SU-DHL-6 (cell line): ENCODE measurements at regions not wholly inside any gene's neighbourhood (a gene's known extent, or its start where the extent isn't known, plus 50 kb on each side); places are given as distances from the start of the nearest gene placed in this dataset.

Source experiments
- H2AFZ ChIP-seq: fragments of 200-600 bp; sonication (generic); 2 replicates; pipeline ENCODE4 v1.6.1; 2014; ENCODE audit warnings: low read depth, mild to moderate bottlenecking, moderate library complexity, mixed read lengths, antibody characterized with exemption, low read length; ENCODE audit not compliant: severe bottlenecking
- H3F3A ChIP-seq: fragments of 200-600 bp; shearing (Covaris generic); 2 replicates; pipeline ENCODE4 v1.6.0; 2016; ENCODE audit warnings: antibody characterized with exemption, mild to moderate bottlenecking; ENCODE audit not compliant: insufficient read depth
- H3K27ac ChIP-seq: fragments of 200-600 bp; sonication (generic); 2 replicates; pipeline ENCODE4 v1.5.1; 2016; ENCODE audit warnings: low read depth, mild to moderate bottlenecking, low read length, moderate library complexity, mixed read lengths
- H3K27me3 ChIP-seq: fragments of 200-600 bp; sonication (generic), shearing (Covaris generic); 2 replicates; pipeline ENCODE4 v1.6.0; 2014; ENCODE audit warnings: mild to moderate bottlenecking, low read length
- H3K36me3 ChIP-seq: fragments of 200-600 bp; sonication (generic); 2 replicates; pipeline ENCODE4 v1.6.1; 2014; ENCODE audit warnings: mild to moderate bottlenecking, low read length, mixed read lengths
- H3K4me2 ChIP-seq: fragments of 300-600, 200-600 bp; shearing (Covaris generic), sonication (generic); 2 replicates; pipeline ENCODE4 v1.6.0; 2014; ENCODE audit warnings: low read length, low read depth, mild to moderate bottlenecking; ENCODE audit not compliant: poor library complexity, severe bottlenecking
- H3K4me3 ChIP-seq: fragments of 200-600 bp; sonication (generic); 2 replicates; pipeline ENCODE4 v1.5.1; 2014; ENCODE audit warnings: antibody characterized with exemption, low read length, mild to moderate bottlenecking, mixed read lengths; ENCODE audit not compliant: insufficient read depth, poor library complexity, severe bottlenecking
- H3K79me2 ChIP-seq: fragments of 200-600 bp; sonication (generic); 2 replicates; pipeline ENCODE4 v1.6.1; 2014; ENCODE audit warnings: mild to moderate bottlenecking, low read length, moderate library complexity; ENCODE audit not compliant: insufficient read depth
- H3K9ac ChIP-seq: fragments of 200-600 bp; sonication (generic); 2 replicates; pipeline ENCODE4 v1.7.0; 2014; ENCODE audit warnings: mild to moderate bottlenecking, low read length
- H3K9me2 ChIP-seq: fragments of 200-600 bp; sonication (generic); replicated peaks from 2 replicates; pipeline ENCODE4 v1.6.1; 2014; ENCODE audit warnings: low read length; ENCODE audit not compliant: insufficient read depth
- H3K9me3 ChIP-seq: fragments of 200-600 bp; sonication (generic); 2 replicates; pipeline ENCODE4 v1.6.1; 2014; ENCODE audit warnings: low read length, mixed read lengths; ENCODE audit not compliant: insufficient read depth
- H4K20me1 ChIP-seq: fragments of 200-600 bp; sonication (generic); 2 replicates; pipeline ENCODE4 v1.6.1; 2014; ENCODE audit warnings: low read depth, mild to moderate bottlenecking, antibody characterized with exemption, low read length, moderate library complexity, mixed read lengths
- CTCF ChIP-seq: fragments of 200-600 bp; sonication (generic); IDR thresholded peaks from one replicate; pipeline ENCODE4 v1.5.1; 2017; ENCODE audit warnings: antibody characterized with exemption, mild to moderate bottlenecking, low read length, moderate library complexity; ENCODE audit not compliant: insufficient read depth, poor library complexity, severe bottlenecking
- EZH2phosphoT487 ChIP-seq: fragments of 200-600 bp; sonication (generic), shearing (Covaris generic); conservative IDR thresholded peaks from 2 replicates; pipeline ENCODE4 v1.6.1; 2018; ENCODE audit warnings: mild to moderate bottlenecking, antibody characterized with exemption, low read length, moderate library complexity, mixed read lengths

- H2AFZ ChIP-seq: no peak overlapping the region
- no peaks in the 10 kb centered on the region for H4K20me1 ChIP-seq
- H3K9ac ChIP-seq: no peak overlapping the region
- H3K27me3 ChIP-seq: no peaks in the 10 kb centered on the region
- H3K36me3 ChIP-seq: no peaks in the 10 kb centered on the region
- H3K79me2 ChIP-seq: no peaks in the 10 kb centered on the region
- no peak for TF ChIP-seq EZH2phosphoT487
- no peak for TF ChIP-seq CTCF
- no peaks in the 10 kb centered on the region for H3K9me3 ChIP-seq
- no peaks in the 10 kb centered on the region for H3F3A ChIP-seq
- H3K4me3 ChIP-seq: no peak overlapping the region
- H3K9me2 ChIP-seq: no peaks in the 10 kb centered on the region
- H3K27ac ChIP-seq: no peak overlapping the region
- H3K4me2 ChIP-seq: no peak overlapping the region
These were observed 95.1 kb downstream of the DKK1 start for GRCh38 chr10:52409195-52409594.

GRCh38 chr10:52409928-52410327, 95.8 kb downstream of the DKK1 start:
- no peak overlapping the region for H3K4me3 ChIP-seq
- H3K27ac ChIP-seq: no peak overlapping the region
- no peaks in the 10 kb centered on the region for H3K9me3 ChIP-seq
- H2AFZ ChIP-seq: no peak overlapping the region
- H3K9ac ChIP-seq: no peak overlapping the region
- H3K9me2 ChIP-seq: no peaks in the 10 kb centered on the region
- H4K20me1 ChIP-seq: no peaks in the 10 kb centered on the region
- no peak overlapping the region for H3K4me2 ChIP-seq
- no peaks in the 10 kb centered on the region for H3K79me2 ChIP-seq
- H3K36me3 ChIP-seq: no peaks in the 10 kb centered on the region
- H3F3A ChIP-seq: no peaks in the 10 kb centered on the region
- no peak for TF ChIP-seq CTCF
- TF ChIP-seq EZH2phosphoT487: no peak
- no peaks in the 10 kb centered on the region for H3K27me3 ChIP-seq

- no peaks in the 10 kb centered on the region for H3K36me3 ChIP-seq
- no peaks in the 10 kb centered on the region for H3K27me3 ChIP-seq
- H4K20me1 ChIP-seq: no peaks in the 10 kb centered on the region
- H3F3A ChIP-seq: no peaks in the 10 kb centered on the region
- no peak for TF ChIP-seq EZH2phosphoT487
- H2AFZ ChIP-seq: no peak overlapping the region
- no peaks in the 10 kb centered on the region for H3K9me2 ChIP-seq
- no peak overlapping the region for H3K9ac ChIP-seq
- H3K9me3 ChIP-seq: no peaks in the 10 kb centered on the region
- no peak overlapping the region for H3K27ac ChIP-seq
- H3K4me2 ChIP-seq: no peak overlapping the region
- no peaks in the 10 kb centered on the region for H3K79me2 ChIP-seq
- H3K4me3 ChIP-seq: no peak overlapping the region
These were observed 96.8 kb downstream of the DKK1 start for GRCh38 chr10:52410916-52411315.

- Histone ChIP-seq H4K20me1 (no peaks in the 10 kb centered on the region), H3F3A (no peaks in the 10 kb centered on the region), H2AFZ (no peak overlapping the region), H3K27ac (no peak overlapping the region), H3K4me3 (no peak overlapping the region), H3K4me2 (no peak overlapping the region), H3K36me3 (no peaks in the 10 kb centered on the region), H3K9ac (no peak overlapping the region), H3K9me3 (no peaks in the 10 kb centered on the region), H3K27me3 (no peaks in the 10 kb centered on the region), H3K9me2 (no peaks in the 10 kb centered on the region; the same call in 1 of the 2 replicates), H3K79me2 (no peaks in the 10 kb centered on the region)
- no peak for TF ChIP-seq CTCF
- TF ChIP-seq EZH2phosphoT487: no peak
These were observed 105.2 kb downstream of the DKK1 start for GRCh38 chr10:52419281-52419680.
